Heart left ventricle (tissue), 16 donors: ENCODE measurements at regions not wholly inside any gene's neighbourhood (a gene's known extent, or its start where the extent isn't known, plus 50 kb on each side); places are given as distances from the start of the nearest gene placed in this dataset.
A peak's percentile ranks its signal among the peaks of the same experiment; 100 is the strongest.

Source experiments
- ATAC-seq, 4 donors: fragments of 200-7000 bp; cut with Tn5 transposase; one replicate each; pipeline ENCODE4 v1.9.1; 2020 to 2022; ENCODE audit warnings: moderate library complexity in 4 of 4, mild to moderate bottlenecking in 3 of 4, moderate number of reproducible peaks in 1 of 4
- DNase-seq, 5 donors: peaks; one replicate each; pipeline ENCODE4 v3.0.0-alpha.2; 2020
- H3K27ac ChIP-seq, 12 donors: fragments of 200-600 bp; sonication (generic) in 4 of 12; one replicate each; pipeline versions ENCODE4 v1.5.0 to v1.8.0; 2016 to 2022; ENCODE audit warnings: mild to moderate bottlenecking in 2 of 12
- H3K27me3 ChIP-seq, 9 donors: fragments of 200-600 bp; sonication (generic) in 2 of 9; one replicate each; pipeline versions ENCODE4 v1.5.1 to v1.8.0; 2016 to 2022; ENCODE audit warnings: mild to moderate bottlenecking in 3 of 9
- H3K36me3 ChIP-seq, 9 donors: fragments of 200-600 bp; sonication (generic) in 2 of 9; one replicate each; pipeline versions ENCODE4 v1.5.0 to v1.8.0; 2018 to 2022; ENCODE audit warnings: mild to moderate bottlenecking in 2 of 9
- H3K4me1 ChIP-seq, 12 donors: fragments of 200-600 bp; sonication (generic) in 4 of 12; one replicate each; pipeline versions ENCODE4 v1.5.0 to v1.8.0; 2016 to 2022; ENCODE audit warnings: mild to moderate bottlenecking in 3 of 12
- H3K4me3 ChIP-seq, 12 donors: fragments of 200-600 bp; sonication (generic) in 4 of 12; one replicate each; pipeline versions ENCODE4 v1.5.0 to v1.8.0; 2017 to 2022; ENCODE audit warnings: mild to moderate bottlenecking in 9 of 12, moderate library complexity in 4 of 12
- H3K9me3 ChIP-seq, 12 donors: fragments of 200-600 bp; sonication (generic) in 4 of 12; one replicate each; pipeline versions ENCODE4 v1.5.0 to v1.8.0; 2016 to 2022; ENCODE audit warnings: mild to moderate bottlenecking in 1 of 12
- POLR2A ChIP-seq, 2 donors: fragments of 450-650 bp; IDR thresholded peaks; one replicate each; pipeline ENCODE4 v1.6.1; 2017; ENCODE audit warnings: antibody characterized with exemption in 2 of 2, mild to moderate bottlenecking in 2 of 2, moderate library complexity in 2 of 2
- WGBS, 4 donors: extraction: QIAGEN DNeasy Blood & Tissue Kit in 2 of 4; methylation state at CpG; one replicate each; pipeline versions ENCODE4 v1.1.5 to v1.1.7; 2013 to 2018; 5-methylcytosine and 5-hydroxymethylcytosine counted together
- intact Hi-C, 10 donors: fragments of 100-400 bp; cut with DNase I; formaldehyde crosslinking; loops; one replicate each; pipeline versions ENCODE4 v1.11.1 to v1.14.2; 2022
- TF ChIP-seq, protein P1 (sequence below), 12 donors: fragments of 200-600 bp; sonication (generic) in 4 of 12; IDR thresholded peaks; one replicate each; pipeline versions ENCODE4 v1.5.0 to v1.8.0; 2018 to 2022; ENCODE audit warnings: antibody characterized with exemption in 12 of 12, mild to moderate bottlenecking in 5 of 12
- donor health status: ischemic (EF 13 %, LVEDD 7.1; RV severe dilation, severe dysfunction).
- donor health status: healthy with polysubstance abuse.
- donor health status: DM: no; HTN: yes; CAD: no.
- donor health status: DM: no; HTN: no; CAD: no.
- donor health status: ischemic (EF 25% LVEDD 6.9; RV normal size, moderate dysfunction).
- donor health status: ischemic (EF 25% LVEDD 5.7; RV mildly dilated, moderate dysfunction).
- donor health status: healthy.
- donor health status: DM: yes; HTN: yes; CAD: no.
- donor health status: ischemic (EF 35%, LVEDD 5.7; RV mildly dilated, moderate dysfunction).
- donor health status: nonischemic (EF 11% LVEDD 7.7; RV severe dilation, severe dysfunction).
- donor health status: DM: yes; HTN: yes; CAD: no.
- donor health status: PGD.
- donor health status: ischemic (EF 29% LVEDD 5.4; RV normal size, mild dysfunction).
- donor health status: nonischemic (EF 23%, LVEDD 6.1; RV moderate dilation, normal function).

DNA sequence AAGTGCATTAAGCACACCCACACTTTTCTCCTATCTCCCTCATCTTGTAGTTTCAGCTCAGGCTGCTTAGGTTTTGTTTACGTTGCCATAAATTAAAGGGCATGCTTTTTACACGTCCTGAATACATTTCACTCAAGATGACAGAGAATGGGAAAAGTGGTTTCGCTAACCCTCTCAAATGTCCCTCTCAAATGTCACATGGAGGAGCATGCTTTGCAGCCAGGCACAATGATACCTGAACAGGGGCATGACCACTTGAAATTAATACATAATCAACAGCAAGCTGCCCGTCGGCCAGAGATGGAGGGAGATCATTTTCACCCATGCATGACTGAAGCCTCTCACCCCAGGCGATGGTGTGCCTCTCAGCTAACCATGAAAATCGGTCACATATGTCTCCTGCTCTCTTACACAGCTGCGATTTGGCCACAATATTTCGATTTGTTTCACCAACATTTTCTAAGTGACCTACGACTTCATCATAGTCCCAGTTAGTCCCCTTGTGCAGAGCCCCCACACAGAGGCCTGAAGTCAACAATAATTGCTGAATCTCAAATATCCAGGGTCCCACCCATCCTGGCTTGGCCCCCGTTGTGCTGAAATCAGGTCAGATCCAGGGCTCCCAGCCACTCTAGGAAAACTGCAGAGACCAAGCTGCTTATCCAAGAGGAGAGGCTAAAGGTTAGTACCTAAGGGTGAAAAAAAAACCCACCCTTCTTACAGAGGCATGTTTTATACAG lies 373.9 kb upstream of the NFE2L3 start:
- no peak for ATAC-seq
- peak in 1 of 5 donors; percentile 35 for DNase-seq

DNA sequence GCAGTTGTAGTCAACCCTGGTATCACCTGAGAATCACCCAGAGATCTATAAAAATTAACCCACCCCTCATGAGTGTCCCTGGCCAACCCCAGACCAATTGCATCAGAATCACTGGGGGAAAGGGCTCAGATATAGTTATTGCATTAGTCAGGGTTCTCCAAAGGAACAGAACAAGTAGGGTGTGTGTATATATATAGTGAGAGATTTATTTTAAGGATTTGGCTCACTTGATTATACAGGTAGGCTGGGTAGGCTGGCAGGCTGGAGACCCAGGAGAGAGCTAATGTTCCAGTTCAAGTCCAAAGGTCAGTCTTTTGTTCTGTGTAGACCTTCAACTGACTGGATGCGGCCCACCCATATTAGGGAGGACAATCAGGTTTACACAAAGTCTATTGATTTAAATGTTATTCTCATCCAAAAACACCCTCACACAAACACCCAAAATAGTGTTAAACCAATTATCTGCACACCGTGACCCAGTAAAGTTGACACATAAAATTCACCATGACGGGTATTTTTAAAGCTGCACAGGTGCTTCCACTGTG lies 372.9 kb upstream of the NFE2L3 start:
- 91 to 97% (median 93%) methylated on average over 3 of the region's 3 CpGs for WGBS, 4 donors
- no peaks in the 10 kb centered on the region for H3K9me3 ChIP-seq
- DNase-seq (no peak), ATAC-seq (no peak)
- H3K36me3 ChIP-seq = no peaks in the 10 kb centered on the region
- TF ChIP-seq, protein P1, sequence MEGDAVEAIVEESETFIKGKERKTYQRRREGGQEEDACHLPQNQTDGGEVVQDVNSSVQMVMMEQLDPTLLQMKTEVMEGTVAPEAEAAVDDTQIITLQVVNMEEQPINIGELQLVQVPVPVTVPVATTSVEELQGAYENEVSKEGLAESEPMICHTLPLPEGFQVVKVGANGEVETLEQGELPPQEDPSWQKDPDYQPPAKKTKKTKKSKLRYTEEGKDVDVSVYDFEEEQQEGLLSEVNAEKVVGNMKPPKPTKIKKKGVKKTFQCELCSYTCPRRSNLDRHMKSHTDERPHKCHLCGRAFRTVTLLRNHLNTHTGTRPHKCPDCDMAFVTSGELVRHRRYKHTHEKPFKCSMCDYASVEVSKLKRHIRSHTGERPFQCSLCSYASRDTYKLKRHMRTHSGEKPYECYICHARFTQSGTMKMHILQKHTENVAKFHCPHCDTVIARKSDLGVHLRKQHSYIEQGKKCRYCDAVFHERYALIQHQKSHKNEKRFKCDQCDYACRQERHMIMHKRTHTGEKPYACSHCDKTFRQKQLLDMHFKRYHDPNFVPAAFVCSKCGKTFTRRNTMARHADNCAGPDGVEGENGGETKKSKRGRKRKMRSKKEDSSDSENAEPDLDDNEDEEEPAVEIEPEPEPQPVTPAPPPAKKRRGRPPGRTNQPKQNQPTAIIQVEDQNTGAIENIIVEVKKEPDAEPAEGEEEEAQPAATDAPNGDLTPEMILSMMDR (IDR thresholded peaks at IDR 0.05) = no peak
- TF ChIP-seq POLR2A (IDR thresholded peaks at IDR 0.05) = no peak
- H3K4me1 ChIP-seq = peaks cover 0 to 12% (median 0%) of the 10 kb centered on the region in 12 donors
- H3K27ac ChIP-seq = no peak overlapping the region
- intact Hi-C loops = loop anchor here in 2 of 10 donors (5.0 to 10.0 kb wide), 2 partner anchors 66 to 68 kb away; no protein-coding TSS in a partner anchor
- H3K27me3 ChIP-seq = no peaks in the 10 kb centered on the region
- H3K4me3 ChIP-seq = no peak overlapping the region

More for the DNA sequence above, 373.9 kb upstream of the NFE2L3 start:
- intact Hi-C loops = loop anchor here in 2 of 10 donors (5.0 to 10.0 kb wide), 2 partner anchors 67 to 69 kb away; no protein-coding TSS in a partner anchor
- no peaks in the 10 kb centered on the region for H3K36me3 ChIP-seq
- TF ChIP-seq, protein P1 (IDR thresholded peaks at IDR 0.05) = no peak
- TF ChIP-seq POLR2A (IDR thresholded peaks at IDR 0.05) = no peak
- no peaks in the 10 kb centered on the region for H3K9me3 ChIP-seq
- WGBS, 4 donors = 65 to 73% (median 69%) methylated on average over 10 to 11 of the region's 11 CpGs
- H3K27ac ChIP-seq = no peak overlapping the region
- peaks cover 0 to 12% (median 0%) of the 10 kb centered on the region in 12 donors for H3K4me1 ChIP-seq
- no peaks in the 10 kb centered on the region for H3K27me3 ChIP-seq
- no peak overlapping the region for H3K4me3 ChIP-seq

DNA sequence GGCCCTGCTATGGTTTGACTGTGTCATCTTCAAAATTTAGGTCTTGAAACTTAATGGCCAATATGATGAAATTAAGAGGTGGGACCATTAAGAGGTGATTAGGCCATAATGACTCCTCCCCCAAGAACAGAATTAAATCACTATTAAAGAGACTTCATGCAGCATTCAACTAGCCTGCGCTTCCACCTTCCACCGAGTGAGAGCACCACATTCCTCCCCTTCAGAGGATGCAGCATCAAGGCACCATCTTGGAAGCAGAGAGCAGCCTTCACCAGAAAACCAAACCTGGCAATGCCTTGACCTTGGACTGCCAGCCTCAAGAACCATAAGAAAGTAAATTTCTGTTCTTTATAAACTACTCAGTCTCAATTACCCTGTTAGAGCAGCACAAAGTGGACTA lies 371.1 kb upstream of the NFE2L3 start:
- TF ChIP-seq, protein P1 (IDR thresholded peaks at IDR 0.05) = no peak
- no peak for TF ChIP-seq POLR2A (IDR thresholded peaks at IDR 0.05)

DNA sequence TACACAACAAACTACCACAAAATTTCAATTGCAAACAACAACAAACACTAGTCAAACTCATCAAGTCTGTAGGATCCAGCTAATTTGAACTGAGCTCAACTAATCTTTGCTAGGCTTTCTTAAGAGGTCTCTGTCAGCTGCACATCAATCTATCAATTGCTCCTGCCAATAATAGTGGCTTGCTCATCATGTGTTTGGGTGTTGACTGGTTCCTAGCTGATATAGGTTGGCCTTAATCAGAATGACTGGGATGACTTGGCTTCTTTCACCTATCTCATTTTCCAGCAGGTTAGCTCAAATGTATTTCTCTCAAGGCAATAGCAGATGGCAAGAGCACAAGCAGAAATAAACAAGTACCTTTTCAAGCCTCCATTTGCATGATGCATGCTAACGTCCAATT lies 370.3 kb upstream of the NFE2L3 start:
- Histone ChIP-seq H3K36me3 (no peaks in the 10 kb centered on the region), H3K4me3 (no peak overlapping the region), H3K27ac (no peak overlapping the region), H3K9me3 (no peaks in the 10 kb centered on the region), H3K4me1 (peaks cover 0 to 10% (median 0%) of the 10 kb centered on the region in 12 donors), H3K27me3 (no peaks in the 10 kb centered on the region)
- intact Hi-C loops = loop anchor here in 1 of 10 donors (10.0 kb wide), 1 partner anchor 63 kb away; no protein-coding TSS in a partner anchor
- DNase-seq = no peak
- no peak for ATAC-seq
- WGBS, 4 donors = 68 to 91% (median 76%) methylated on average over 1 of the region's 1 CpG
- TF ChIP-seq, protein P1 (IDR thresholded peaks at IDR 0.05) = no peak
- TF ChIP-seq POLR2A (IDR thresholded peaks at IDR 0.05) = no peak

More for the DNA sequence above, 371.1 kb upstream of the NFE2L3 start:
- intact Hi-C loops = loop anchor here in 1 of 10 donors (10.0 kb wide), 1 partner anchor 64 kb away; no protein-coding TSS in a partner anchor
- Histone ChIP-seq H3K27me3 (no peaks in the 10 kb centered on the region), H3K4me1 (peaks cover 0 to 9% (median 0%) of the 10 kb centered on the region in 12 donors), H3K36me3 (no peaks in the 10 kb centered on the region), H3K27ac (no peak overlapping the region), H3K4me3 (no peak overlapping the region), H3K9me3 (no peaks in the 10 kb centered on the region)
- WGBS, 4 donors = 87 to 94% (median 92%) methylated on average over 2 of the region's 2 CpGs
- no peak for ATAC-seq
- DNase-seq = no peak
